ENCODE measurements at regions not wholly inside any gene's neighbourhood (a gene's known extent, or its start where the extent isn't known, plus 50 kb on each side); places are given as distances from the start of the nearest gene placed in this dataset.
"Not testable (repeated sequence)": the region's sequence is repeated elsewhere in the genome, so short reads cannot be mapped to it uniquely, and the experiment has no call there.

- Histone ChIP-seq H3K9me3 (ENCODE audit: severe bottlenecking) (no peaks in the 10 kb centered on the region), H3K4me3 (ENCODE audit: low read depth, low read length) (no peak overlapping the region), H3K27me3 (ENCODE audit: insufficient read depth, low read depth, severe bottlenecking) (peaks cover 4% of the 10 kb centered on the region), H3K36me3 (no peaks in the 10 kb centered on the region), H3K27ac (no peak overlapping the region)
- DNase-seq = no peak
- TF ChIP-seq, protein P1, sequence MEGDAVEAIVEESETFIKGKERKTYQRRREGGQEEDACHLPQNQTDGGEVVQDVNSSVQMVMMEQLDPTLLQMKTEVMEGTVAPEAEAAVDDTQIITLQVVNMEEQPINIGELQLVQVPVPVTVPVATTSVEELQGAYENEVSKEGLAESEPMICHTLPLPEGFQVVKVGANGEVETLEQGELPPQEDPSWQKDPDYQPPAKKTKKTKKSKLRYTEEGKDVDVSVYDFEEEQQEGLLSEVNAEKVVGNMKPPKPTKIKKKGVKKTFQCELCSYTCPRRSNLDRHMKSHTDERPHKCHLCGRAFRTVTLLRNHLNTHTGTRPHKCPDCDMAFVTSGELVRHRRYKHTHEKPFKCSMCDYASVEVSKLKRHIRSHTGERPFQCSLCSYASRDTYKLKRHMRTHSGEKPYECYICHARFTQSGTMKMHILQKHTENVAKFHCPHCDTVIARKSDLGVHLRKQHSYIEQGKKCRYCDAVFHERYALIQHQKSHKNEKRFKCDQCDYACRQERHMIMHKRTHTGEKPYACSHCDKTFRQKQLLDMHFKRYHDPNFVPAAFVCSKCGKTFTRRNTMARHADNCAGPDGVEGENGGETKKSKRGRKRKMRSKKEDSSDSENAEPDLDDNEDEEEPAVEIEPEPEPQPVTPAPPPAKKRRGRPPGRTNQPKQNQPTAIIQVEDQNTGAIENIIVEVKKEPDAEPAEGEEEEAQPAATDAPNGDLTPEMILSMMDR (IDR thresholded peaks at IDR 0.05; ENCODE audit: low read depth, low read length) = no peak
Observed at GRCh38 chrX:142483965-142484364, 278.9 kb upstream of the MAGEC2 start.

DNA sequence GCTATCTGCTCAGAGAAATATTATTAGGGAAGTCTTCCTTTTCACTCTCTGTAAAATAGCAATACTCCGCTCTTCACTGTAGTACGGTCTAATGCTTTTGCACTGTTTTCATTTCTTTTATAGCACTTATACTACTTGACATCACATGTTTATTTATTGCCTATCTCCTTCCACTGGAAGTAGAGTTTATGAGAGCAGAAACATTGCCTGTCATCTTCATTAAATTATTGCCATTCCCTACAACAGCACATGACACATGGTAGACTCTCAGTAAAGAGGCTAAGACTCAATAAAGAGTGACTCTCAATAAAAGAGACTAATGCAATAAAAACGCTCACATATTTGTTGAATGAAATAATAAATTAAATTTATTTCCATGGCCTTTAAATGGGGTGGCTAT is 241.3 kb upstream of the MAGEC2 start:
- Histone ChIP-seq H3K27me3 (ENCODE audit: insufficient read depth, low read depth, severe bottlenecking) (peaks cover 2% of the 10 kb centered on the region), H3K27ac (no peak overlapping the region), H3K4me3 (ENCODE audit: low read depth, low read length) (no peak overlapping the region), H3K9me3 (ENCODE audit: severe bottlenecking) (no peaks in the 10 kb centered on the region), H3K36me3 (no peaks in the 10 kb centered on the region)
- no peak for DNase-seq
- TF ChIP-seq, protein P1 (IDR thresholded peaks at IDR 0.05; ENCODE audit: low read depth, low read length) = no peak

DNA sequence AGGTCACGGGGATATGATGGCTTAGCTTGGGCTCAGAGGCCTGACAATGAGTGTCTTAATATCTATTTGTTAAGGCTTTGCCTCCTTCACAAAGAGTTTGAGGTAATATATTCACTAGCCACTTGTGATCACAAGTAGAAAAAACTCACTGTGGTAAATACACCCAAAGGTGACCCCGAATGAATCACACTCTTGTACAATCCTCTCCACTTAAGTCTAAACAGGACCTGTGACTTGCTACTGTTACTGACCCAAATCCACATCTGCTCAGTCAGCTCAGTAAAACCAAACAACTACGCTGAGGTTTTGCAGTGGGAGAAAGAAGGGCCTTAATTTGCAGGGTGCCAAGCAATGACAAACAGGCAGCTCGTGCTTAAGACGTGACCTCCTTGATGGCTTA is 223.8 kb upstream of the MAGEC2 start:
- no peak overlapping the region for H3K27ac ChIP-seq

GRCh38 chrX:142390998-142391397 is 185.9 kb upstream of the MAGEC2 start:
- H3K27me3 ChIP-seq (ENCODE audit: insufficient read depth, low read depth, severe bottlenecking); DNase-seq; H3K36me3 ChIP-seq; H3K4me3 ChIP-seq (ENCODE audit: low read depth, low read length); H3K9me3 ChIP-seq (ENCODE audit: severe bottlenecking); H3K27ac ChIP-seq: not testable (repeated sequence)

More for the DNA sequence above, 223.8 kb upstream of the MAGEC2 start:
- peaks cover 22% of the 10 kb centered on the region for H3K27me3 ChIP-seq (ENCODE audit: insufficient read depth, low read depth, severe bottlenecking)
- DNase-seq = no peak
- no peak overlapping the region for H3K4me3 ChIP-seq (ENCODE audit: low read depth, low read length)
- no peaks in the 10 kb centered on the region for H3K36me3 ChIP-seq
- H3K9me3 ChIP-seq (ENCODE audit: severe bottlenecking) = peaks cover 4% of the 10 kb centered on the region
- TF ChIP-seq, protein P1 (IDR thresholded peaks at IDR 0.05; ENCODE audit: low read depth, low read length) = no peak

- no peak overlapping the region for H3K27ac ChIP-seq
- TF ChIP-seq, protein P1 (IDR thresholded peaks at IDR 0.05; ENCODE audit: low read depth, low read length) = no peak
- peaks cover 24% of the 10 kb centered on the region for H3K27me3 ChIP-seq (ENCODE audit: insufficient read depth, low read depth, severe bottlenecking)
- no peak overlapping the region for H3K4me3 ChIP-seq (ENCODE audit: low read depth, low read length)
- no peaks in the 10 kb centered on the region for H3K36me3 ChIP-seq
- no peak for DNase-seq
- no peaks in the 10 kb centered on the region for H3K9me3 ChIP-seq (ENCODE audit: severe bottlenecking)
Observed at GRCh38 chrX:142363501-142363900, 158.4 kb upstream of the MAGEC2 start.

- Histone ChIP-seq H3K4me3 (ENCODE audit: low read depth, low read length) (no peak overlapping the region), H3K36me3 (no peaks in the 10 kb centered on the region), H3K27me3 (ENCODE audit: insufficient read depth, low read depth, severe bottlenecking) (peaks cover 29% of the 10 kb centered on the region), H3K9me3 (ENCODE audit: severe bottlenecking) (no peaks in the 10 kb centered on the region), H3K27ac (no peak overlapping the region)
- TF ChIP-seq, protein P1 (IDR thresholded peaks at IDR 0.05; ENCODE audit: low read depth, low read length) = no peak
- no peak for DNase-seq
Observed at GRCh38 chrX:142359331-142359730, 154.2 kb upstream of the MAGEC2 start.
